ENCODE measurements at regions not wholly inside any gene's neighbourhood (a gene's known extent, or its start where the extent isn't known, plus 50 kb on each side); places are given as distances from the start of the nearest gene placed in this dataset.

- Histone ChIP-seq H3K9me3 (ENCODE audit: control insufficient read depth, insufficient read depth, low read depth, low read length) (no peaks in the 10 kb centered on the region), H3K27ac (ENCODE audit: extremely low read depth, low read depth, low read length) (no peak overlapping the region), H3K36me3 (ENCODE audit: control insufficient read depth in 2 of 2, insufficient read depth in 1 of 2, low read length in 2 of 2) (no peaks in the 10 kb centered on the region), H3K4me1 (ENCODE audit: control insufficient read depth, insufficient read depth, low read length) (no peaks in the 10 kb centered on the region), H3K4me3 (ENCODE audit: low read depth, low read length) (no peak overlapping the region)
- TF ChIP-seq INSM2 (tag by site-specific recombination; IDR thresholded peaks at IDR 0.05) (no peak), ZNF768 (tag by site-specific recombination; IDR thresholded peaks at IDR 0.05) (no peak), ZSCAN16 (tag by site-specific recombination; IDR thresholded peaks at IDR 0.05) (no peak), KLF1 (tag by site-specific recombination; IDR thresholded peaks at IDR 0.05) (no peak), ZNF654 (tag by site-specific recombination; IDR thresholded peaks at IDR 0.05; ENCODE audit: low read depth) (no peak)
- CTCF ChIA-PET: no interaction called here
- POLR2A ChIA-PET: no interaction called here
Observed at GRCh38 chr9:630817-631216, 210.7 kb upstream of the DMRT1 start.

- TF ChIP-seq ZNF510 (tag by site-specific recombination; IDR thresholded peaks at IDR 0.05; ENCODE audit: insufficient replicate concordance): no peak
- POLR2A ChIA-PET: no interaction called here
- Histone ChIP-seq H3K36me3 (ENCODE audit: control insufficient read depth in 2 of 2, insufficient read depth in 1 of 2, low read length in 2 of 2) (no peaks in the 10 kb centered on the region), H3K27ac (ENCODE audit: extremely low read depth, low read depth, low read length) (no peak overlapping the region), H3K4me3 (ENCODE audit: low read depth, low read length) (no peak overlapping the region), H3K9me3 (ENCODE audit: control insufficient read depth, insufficient read depth, low read depth, low read length) (no peaks in the 10 kb centered on the region), H3K4me1 (ENCODE audit: control insufficient read depth, insufficient read depth, low read length) (no peaks in the 10 kb centered on the region)
- CTCF ChIA-PET: no interaction called here
Observed at GRCh38 chr9:631596-631995, 209.9 kb upstream of the DMRT1 start.

DNA sequence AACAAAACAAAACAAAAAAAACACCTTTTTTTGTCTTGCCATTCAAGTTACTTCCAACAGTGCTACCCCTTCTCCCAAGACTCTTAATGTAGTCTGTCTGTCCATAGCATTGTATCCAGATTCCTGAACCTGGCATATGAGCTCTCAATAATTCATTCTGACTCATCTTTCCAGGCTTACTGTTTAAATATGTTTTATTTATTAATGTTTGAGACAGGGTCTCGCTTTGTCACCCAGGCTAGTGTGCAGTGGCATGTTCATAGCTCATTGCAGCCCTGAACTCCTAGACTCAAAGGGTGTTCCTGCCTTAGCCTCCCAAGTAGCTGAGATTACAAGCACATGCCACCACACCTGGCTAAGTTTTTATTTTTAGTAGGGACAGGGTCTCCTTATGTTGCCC lies 208.0 kb upstream of the DMRT1 start:
- TF ChIP-seq ZBTB8A (tag by site-specific recombination; IDR thresholded peaks at IDR 0.05): no peak
- TF ChIP-seq ZNF585B (tag by site-specific recombination; IDR thresholded peaks at IDR 0.05): no peak
- TF ChIP-seq ZNF837 (tag by site-specific recombination; IDR thresholded peaks at IDR 0.05): no peak
- TF ChIP-seq ZNF658 (tag by site-specific recombination; IDR thresholded peaks at IDR 0.05): no peak
- TF ChIP-seq ZNF639 (tag by site-specific recombination; IDR thresholded peaks at IDR 0.05): no peak
- no peak for TF ChIP-seq ZBTB6 (tag by site-specific recombination; IDR thresholded peaks at IDR 0.05)
- no peak for TF ChIP-seq ZNF692 (tag by site-specific recombination; IDR thresholded peaks at IDR 0.05)
- TF ChIP-seq ZNF660 (tag by site-specific recombination; IDR thresholded peaks at IDR 0.05): no peak
- no peak for TF ChIP-seq ZNF704 (tag by site-specific recombination; IDR thresholded peaks at IDR 0.05)
- TF ChIP-seq OVOL3 (tag by site-specific recombination; IDR thresholded peaks at IDR 0.05): no peak
- TF ChIP-seq ZBTB48 (tag by site-specific recombination; IDR thresholded peaks at IDR 0.05): no peak
- TF ChIP-seq ZNF391 (tag by site-specific recombination; IDR thresholded peaks at IDR 0.05; ENCODE audit: borderline replicate concordance, low read depth): no peak
- no peak for TF ChIP-seq ZNF747 (tag by site-specific recombination; IDR thresholded peaks at IDR 0.05)
- TF ChIP-seq ZNF354C (tag by site-specific recombination; IDR thresholded peaks at IDR 0.05; ENCODE audit: borderline replicate concordance, low read depth): no peak
- TF ChIP-seq ZNF521 (tag by site-specific recombination; IDR thresholded peaks at IDR 0.05): no peak
- no peak for TF ChIP-seq GLI2 (tag by site-specific recombination; IDR thresholded peaks at IDR 0.05; ENCODE audit: borderline replicate concordance, low read depth)
- Histone ChIP-seq H3K27ac (ENCODE audit: extremely low read depth, low read depth, low read length) (no peak overlapping the region), H3K4me3 (ENCODE audit: low read depth, low read length) (no peak overlapping the region), H3K9me3 (ENCODE audit: control insufficient read depth, insufficient read depth, low read depth, low read length) (no peaks in the 10 kb centered on the region), H3K36me3 (ENCODE audit: control insufficient read depth in 2 of 2, insufficient read depth in 1 of 2, low read length in 2 of 2) (no peaks in the 10 kb centered on the region), H3K4me1 (ENCODE audit: control insufficient read depth, insufficient read depth, low read length) (no peaks in the 10 kb centered on the region)
- ChIA-PET CTCF (interaction anchor here (0.6 kb wide), 1 partner anchor 351 kb away, joined by 4 read pairs; no protein-coding TSS in a partner anchor), POLR2A (no interaction called here)

Measured in HEK293 (cell line).